ENCODE measurements at regions not wholly inside any gene's neighbourhood (a gene's known extent, or its start where the extent isn't known, plus 50 kb on each side); places are given as distances from the start of the nearest gene placed in this dataset.
A peak's percentile ranks its signal among the peaks of the same experiment; 100 is the strongest.

- DNase-seq, result peak; percentile 71
These were observed 283.1 kb downstream of the LMX1A start for GRCh38 chr1:165073185-165074007.

- DNase-seq, result no peak
These were observed 285.8 kb downstream of the LMX1A start for GRCh38 chr1:165070675-165071074.

- no peak for DNase-seq
These were observed 286.7 kb downstream of the LMX1A start for GRCh38 chr1:165069829-165070228.

GRCh38 chr1:165068741-165069140 lies 287.8 kb downstream of the LMX1A start:
- no peak for DNase-seq

- DNase-seq, result no peak
These were observed 288.7 kb downstream of the LMX1A start for GRCh38 chr1:165067829-165068228.

- DNase-seq, result no peak
These were observed 293.1 kb downstream of the LMX1A start for GRCh38 chr1:165063181-165063965.

GRCh38 chr1:165062346-165062745 lies 294.2 kb downstream of the LMX1A start:
- DNase-seq, result no peak

- DNase-seq, result no peak
These were observed 296.2 kb downstream of the LMX1A start for GRCh38 chr1:165060285-165060793.

GRCh38 chr1:165057956-165058355 lies 298.6 kb downstream of the LMX1A start:
- DNase-seq, result no peak

GRCh38 chr1:165056914-165057313 lies 299.6 kb downstream of the LMX1A start:
- no peak for DNase-seq

- DNase-seq, result no peak
These were observed 300.9 kb downstream of the LMX1A start for GRCh38 chr1:165055581-165055980.

- DNase-seq, result no peak
These were observed 301.9 kb downstream of the LMX1A start for GRCh38 chr1:165054627-165055026.

- DNase-seq, result no peak
These were observed 303.2 kb downstream of the LMX1A start for GRCh38 chr1:165053351-165053750.

- DNase-seq, result no peak
These were observed 303.6 kb downstream of the LMX1A start for GRCh38 chr1:165052936-165053335.

GRCh38 chr1:165052431-165052830 lies 304.1 kb downstream of the LMX1A start:
- no peak for DNase-seq

- no peak for DNase-seq
These were observed 306.3 kb downstream of the LMX1A start for GRCh38 chr1:165050246-165050645.

GRCh38 chr1:165047994-165048393 lies 308.5 kb downstream of the LMX1A start:
- DNase-seq, result no peak

GRCh38 chr1:165045902-165046301 lies 310.6 kb downstream of the LMX1A start:
- no peak for DNase-seq

GRCh38 chr1:165040641-165041040 lies 315.9 kb downstream of the LMX1A start:
- no peak for DNase-seq

GRCh38 chr1:165039996-165040395 lies 316.5 kb downstream of the LMX1A start:
- no peak for DNase-seq

- no peak for DNase-seq
These were observed 320.1 kb downstream of the LMX1A start for GRCh38 chr1:165036403-165036802.

GRCh38 chr1:165034136-165034809 lies 322.2 kb downstream of the LMX1A start:
- DNase-seq, result no peak

GRCh38 chr1:165031001-165031400 lies 325.5 kb downstream of the LMX1A start:
- DNase-seq, result no peak
